ENCODE measurements at regions not wholly inside any gene's neighbourhood (a gene's known extent, or its start where the extent isn't known, plus 50 kb on each side); places are given as distances from the start of the nearest gene placed in this dataset.

- H3K36me3 ChIP-seq (ENCODE audit: control insufficient read depth in 1 of 2, insufficient read depth in 2 of 2, low read length in 2 of 2), result no peaks in the 10 kb centered on the region
- H3K4me1 ChIP-seq (ENCODE audit: control insufficient read depth in 1 of 2, insufficient read depth in 2 of 2, low read length in 2 of 2), result peaks cover 8 to 10% of the 10 kb centered on the region in 2 experiments
- H3K9me3 ChIP-seq (ENCODE audit: control insufficient read depth in 1 of 2, insufficient read depth in 1 of 2, low read depth in 1 of 2, low read length in 2 of 2), result no peaks in the 10 kb centered on the region
- no peak overlapping the region for H2AFZ ChIP-seq (ENCODE audit: low read depth, low read length, poor library complexity, severe bottlenecking)
- no peak overlapping the region for H3K27ac ChIP-seq (ENCODE audit: low read depth, low read length)
- no peaks in the 10 kb centered on the region for H3K79me2 ChIP-seq (ENCODE audit: insufficient read depth, low read length)
- DNase-seq (ENCODE audit: low read depth, low spot score) (no peak), ATAC-seq (no peak)
- no TSS peak for BruUV-seq (replicated peaks)
- H3K4me3 ChIP-seq (replicated peaks in 1 of 2; ENCODE audit: low read depth in 1 of 2, low read length in 2 of 2), result no peak overlapping the region
- no peaks in the 10 kb centered on the region for H3K9me2 ChIP-seq (ENCODE audit: insufficient read depth)
- no peak overlapping the region for H3K9ac ChIP-seq (ENCODE audit: low read length)
- H3K4me2 ChIP-seq (ENCODE audit: low read length), result no peak overlapping the region
- intact Hi-C loops (cut with micrococcal nuclease), result no loop called here
- no peaks in the 10 kb centered on the region for H4K20me1 ChIP-seq (ENCODE audit: insufficient read depth)
- ChIA-PET CTCF (no interaction called here), RAD21 (ENCODE audit: low non-redundant PET in 1 of 2, low total read pairs in 2 of 2, uncharacterized antibody in 2 of 2, unreplicated experiment in 2 of 2) (no interaction called here), POLR2A (no interaction called here)
- H3K27me3 ChIP-seq (ENCODE audit: insufficient read depth, low read length), result no peaks in the 10 kb centered on the region
- TF ChIP-seq ZFX (IDR thresholded peaks at IDR 0.05) (no peak), SRF (IDR thresholded peaks at IDR 0.05; ENCODE audit: low read depth) (no peak), MAX (IDR thresholded peaks at IDR 0.05) (no peak), EZH2 (IDR thresholded peaks at IDR 0.05) (no peak), POLR2AphosphoS5 (IDR thresholded peaks at IDR 0.05; ENCODE audit: low read depth, low read length) (no peak)
Measured at GRCh38 chr4:96598465-96598864, 758.6 kb downstream of the PDHA2 start.

- ChIA-PET POLR2A (no interaction called here), RAD21 (ENCODE audit: low non-redundant PET in 1 of 2, low total read pairs in 2 of 2, uncharacterized antibody in 2 of 2, unreplicated experiment in 2 of 2) (no interaction called here), CTCF (no interaction called here)
- H3K9ac ChIP-seq (ENCODE audit: low read length), result no peak overlapping the region
- no peaks in the 10 kb centered on the region for H3K9me2 ChIP-seq (ENCODE audit: insufficient read depth)
- no peaks in the 10 kb centered on the region for H3K27me3 ChIP-seq (ENCODE audit: insufficient read depth, low read length)
- no peaks in the 10 kb centered on the region for H3K36me3 ChIP-seq (ENCODE audit: control insufficient read depth in 1 of 2, insufficient read depth in 2 of 2, low read length in 2 of 2)
- no peak for TF ChIP-seq TCF7L2 (IDR thresholded peaks at IDR 0.05; ENCODE audit: borderline replicate concordance, extremely low read depth, insufficient read depth, insufficient read length)
- no peak overlapping the region for H3K4me3 ChIP-seq (replicated peaks in 1 of 2; ENCODE audit: low read depth in 1 of 2, low read length in 2 of 2)
- H3K4me1 ChIP-seq (ENCODE audit: control insufficient read depth in 1 of 2, insufficient read depth in 2 of 2, low read length in 2 of 2), result peaks cover 8 to 10% of the 10 kb centered on the region in 2 experiments
- H4K20me1 ChIP-seq (ENCODE audit: insufficient read depth), result no peaks in the 10 kb centered on the region
- DNase-seq (ENCODE audit: low read depth, low spot score) (no peak), ATAC-seq (no peak)
- no peak overlapping the region for H2AFZ ChIP-seq (ENCODE audit: low read depth, low read length, poor library complexity, severe bottlenecking)
- intact Hi-C loops (cut with micrococcal nuclease), result no loop called here
- H3K9me3 ChIP-seq (ENCODE audit: control insufficient read depth in 1 of 2, insufficient read depth in 1 of 2, low read depth in 1 of 2, low read length in 2 of 2), result no peaks in the 10 kb centered on the region
- no peak overlapping the region for H3K4me2 ChIP-seq (ENCODE audit: low read length)
- H3K79me2 ChIP-seq (ENCODE audit: insufficient read depth, low read length), result no peaks in the 10 kb centered on the region
- H3K27ac ChIP-seq (ENCODE audit: low read depth, low read length), result no peak overlapping the region
- no TSS peak for BruUV-seq (replicated peaks)
Measured at GRCh38 chr4:96599752-96600151, 759.9 kb downstream of the PDHA2 start.
